Panc1 (cell line): ENCODE measurements at regions not wholly inside any gene's neighbourhood (a gene's known extent, or its start where the extent isn't known, plus 50 kb on each side); places are given as distances from the start of the nearest gene placed in this dataset.

Source experiments
- ATAC-seq: fragments of 200-7000 bp; cut with Tn5 transposase; 2 replicates; pipeline ENCODE4 v1.9.1; 2020; ENCODE audit warnings: mild to moderate bottlenecking, moderate library complexity
- BruUV-seq: library from RNA; stranded (reverse); fragments of 400-500 nt; replicated peaks from 2 replicates; lab custom pipeline; 2021; lab: Mats Ljungman, UMichigan
- CTCF ChIA-PET: fragments of 300-600 bp; sonication (Branson Sonifier 250); formaldehyde crosslinking; loops from one replicate; lab custom pipeline; 2022; ENCODE audit warnings: antibody characterized with exemption; lab: Charles Lee
- POLR2A ChIA-PET: fragments of 300-600 bp; sonication (Branson Sonifier 250); formaldehyde crosslinking; loops from one replicate; lab custom pipeline; 2022; ENCODE audit warnings: antibody characterized with exemption; lab: Charles Lee
- DNase-seq: peaks from one replicate; pipeline ENCODE4 v3.0.0-alpha.2; 2010; ENCODE audit warnings: low read depth, low spot score
- H3K27ac ChIP-seq: 2 replicates; pipeline ENCODE4 v1.5.1; 2011; ENCODE audit warnings: mild to moderate bottlenecking, low read length, inconsistent platforms
- H3K27me3 ChIP-seq: fragments of 200-500 bp; sonication (Bioruptor generic); 2 replicates; pipeline ENCODE4 v1.6.0; 2014; ENCODE audit warnings: low read length, inconsistent platforms; ENCODE audit not compliant: control insufficient read depth, insufficient read depth
- H3K36me3 ChIP-seq: fragments of 200-500 bp; sonication (Bioruptor generic); 2 replicates; pipeline ENCODE4 v1.5.1; 2014; ENCODE audit warnings: inconsistent platforms, mild to moderate bottlenecking, low read length, moderate library complexity; ENCODE audit not compliant: control insufficient read depth, insufficient read depth
- H3K4me1 ChIP-seq: 2 replicates; pipeline ENCODE4 v1.5.1; 2011; ENCODE audit warnings: inconsistent platforms, mild to moderate bottlenecking, low read length, moderate library complexity; ENCODE audit not compliant: control insufficient read depth, insufficient read depth
- H3K4me3 ChIP-seq, 2 experiments: 2 replicates each; pipeline ENCODE4 v1.5.1; 2011 to 2012; ENCODE audit warnings: low read depth in 2 of 2, low read length in 2 of 2, mild to moderate bottlenecking in 2 of 2, inconsistent platforms in 1 of 2, moderate library complexity in 1 of 2
- H3K9me3 ChIP-seq: fragments of 200-500 bp; sonication (Bioruptor generic); 2 replicates; pipeline ENCODE4 v1.5.1; 2014; ENCODE audit warnings: low read depth, mild to moderate bottlenecking, inconsistent platforms, low read length, moderate library complexity; ENCODE audit not compliant: control insufficient read depth, insufficient read depth
- CTCF ChIP-seq: fragments of 450-650 bp; IDR thresholded peaks from 2 replicates; pipeline ENCODE4 v1.5.1; 2017; ENCODE audit warnings: mild to moderate bottlenecking
- POLR2AphosphoS5 ChIP-seq: IDR thresholded peaks from 2 replicates; pipeline ENCODE4 v1.6.1; 2012; ENCODE audit warnings: mild to moderate bottlenecking, low read depth, low read length, moderate library complexity
- SIN3A ChIP-seq: IDR thresholded peaks from 2 replicates; pipeline ENCODE4 v1.6.1; 2012; ENCODE audit warnings: low read depth, mild to moderate bottlenecking, low read length, moderate library complexity, borderline replicate concordance; ENCODE audit not compliant: insufficient read depth
- TCF7L2 ChIP-seq: IDR thresholded peaks from 2 replicates; pipeline ENCODE4 v1.6.1; 2011; ENCODE audit warnings: mild to moderate bottlenecking, low read depth, low read length, inconsistent platforms
- in situ Hi-C: cut with HindIII; loops from 2 replicates; pipeline ENCODE4 v1.10.0; 2016; ENCODE audit warnings: low sequenced_read_pairs, low pct_unique_long_range_greater_than_20kb
- intact Hi-C: fragments of 100-400 bp; cut with micrococcal nuclease; formaldehyde crosslinking; loops from one replicate; pipeline ENCODE4 v1.10.0; 2022; ENCODE audit not compliant: unreplicated experiment
- TF ChIP-seq, protein P1 (sequence below), 2 experiments: IDR thresholded peaks; 2 replicates each; pipeline ENCODE4 v1.6.1; 2011 to 2012; ENCODE audit warnings: low read depth in 2 of 2, control low read depth in 1 of 2, low read length in 1 of 2, mild to moderate bottlenecking in 1 of 2, moderate library complexity in 1 of 2; ENCODE audit not compliant: insufficient read depth in 1 of 2

DNA sequence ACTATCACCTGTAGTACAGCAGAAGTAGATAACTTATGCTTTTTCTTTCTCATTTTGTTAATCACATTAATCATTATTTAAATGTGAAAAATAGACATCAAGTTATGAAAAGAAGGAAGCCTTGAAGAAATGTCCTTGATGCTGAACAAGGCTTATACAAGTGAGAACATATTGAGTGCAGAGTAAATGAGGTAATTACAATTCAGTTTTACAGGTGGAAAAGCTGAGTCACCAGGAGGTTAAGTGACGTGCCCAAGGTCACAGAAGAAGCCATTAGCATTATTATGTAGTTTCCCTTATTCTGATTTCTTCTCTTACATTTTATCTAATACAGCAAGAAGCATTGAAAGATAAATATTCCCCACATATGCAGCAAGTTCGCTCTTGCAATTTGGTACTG is 998.5 kb upstream of the CDH6 start:
- no peak for DNase-seq
- Histone ChIP-seq H3K36me3 (no peaks in the 10 kb centered on the region), H3K4me3 (no peak overlapping the region), H3K27ac (no peak overlapping the region), H3K9me3 (no peaks in the 10 kb centered on the region), H3K27me3 (no peaks in the 10 kb centered on the region), H3K4me1 (no peaks in the 10 kb centered on the region)
- in situ Hi-C loops, result no loop called here
- no peak for ATAC-seq
- intact Hi-C loops, result no loop called here
- CTCF ChIA-PET, result no interaction called here
- POLR2A ChIA-PET, result no interaction called here
- TF ChIP-seq TCF7L2 (no peak), CTCF (no peak), POLR2AphosphoS5 (no peak), SIN3A (no peak)
- TF ChIP-seq, protein P1, sequence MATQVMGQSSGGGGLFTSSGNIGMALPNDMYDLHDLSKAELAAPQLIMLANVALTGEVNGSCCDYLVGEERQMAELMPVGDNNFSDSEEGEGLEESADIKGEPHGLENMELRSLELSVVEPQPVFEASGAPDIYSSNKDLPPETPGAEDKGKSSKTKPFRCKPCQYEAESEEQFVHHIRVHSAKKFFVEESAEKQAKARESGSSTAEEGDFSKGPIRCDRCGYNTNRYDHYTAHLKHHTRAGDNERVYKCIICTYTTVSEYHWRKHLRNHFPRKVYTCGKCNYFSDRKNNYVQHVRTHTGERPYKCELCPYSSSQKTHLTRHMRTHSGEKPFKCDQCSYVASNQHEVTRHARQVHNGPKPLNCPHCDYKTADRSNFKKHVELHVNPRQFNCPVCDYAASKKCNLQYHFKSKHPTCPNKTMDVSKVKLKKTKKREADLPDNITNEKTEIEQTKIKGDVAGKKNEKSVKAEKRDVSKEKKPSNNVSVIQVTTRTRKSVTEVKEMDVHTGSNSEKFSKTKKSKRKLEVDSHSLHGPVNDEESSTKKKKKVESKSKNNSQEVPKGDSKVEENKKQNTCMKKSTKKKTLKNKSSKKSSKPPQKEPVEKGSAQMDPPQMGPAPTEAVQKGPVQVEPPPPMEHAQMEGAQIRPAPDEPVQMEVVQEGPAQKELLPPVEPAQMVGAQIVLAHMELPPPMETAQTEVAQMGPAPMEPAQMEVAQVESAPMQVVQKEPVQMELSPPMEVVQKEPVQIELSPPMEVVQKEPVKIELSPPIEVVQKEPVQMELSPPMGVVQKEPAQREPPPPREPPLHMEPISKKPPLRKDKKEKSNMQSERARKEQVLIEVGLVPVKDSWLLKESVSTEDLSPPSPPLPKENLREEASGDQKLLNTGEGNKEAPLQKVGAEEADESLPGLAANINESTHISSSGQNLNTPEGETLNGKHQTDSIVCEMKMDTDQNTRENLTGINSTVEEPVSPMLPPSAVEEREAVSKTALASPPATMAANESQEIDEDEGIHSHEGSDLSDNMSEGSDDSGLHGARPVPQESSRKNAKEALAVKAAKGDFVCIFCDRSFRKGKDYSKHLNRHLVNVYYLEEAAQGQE (IDR thresholded peaks at IDR 0.05; ENCODE audit: insufficient read depth in 1 of 2, low read depth in 2 of 2, low read length in 1 of 2), result no peak
- BruUV-seq, result no TSS peak

- Histone ChIP-seq H3K36me3 (no peaks in the 10 kb centered on the region), H3K4me1 (no peaks in the 10 kb centered on the region), H3K27ac (no peak overlapping the region), H3K4me3 (no peak overlapping the region), H3K27me3 (no peaks in the 10 kb centered on the region), H3K9me3 (no peaks in the 10 kb centered on the region)
- BruUV-seq, result no TSS peak
- no peak for TF ChIP-seq TCF7L2
- no peak for TF ChIP-seq SIN3A
- ChIA-PET POLR2A (no interaction called here), CTCF (no interaction called here)
- intact Hi-C loops (no loop called here), in situ Hi-C loops (no loop called here)
- no peak for DNase-seq
- no peak for ATAC-seq
Measured at GRCh38 chr5:30194595-30194994, 998.9 kb upstream of the CDH6 start.

DNA sequence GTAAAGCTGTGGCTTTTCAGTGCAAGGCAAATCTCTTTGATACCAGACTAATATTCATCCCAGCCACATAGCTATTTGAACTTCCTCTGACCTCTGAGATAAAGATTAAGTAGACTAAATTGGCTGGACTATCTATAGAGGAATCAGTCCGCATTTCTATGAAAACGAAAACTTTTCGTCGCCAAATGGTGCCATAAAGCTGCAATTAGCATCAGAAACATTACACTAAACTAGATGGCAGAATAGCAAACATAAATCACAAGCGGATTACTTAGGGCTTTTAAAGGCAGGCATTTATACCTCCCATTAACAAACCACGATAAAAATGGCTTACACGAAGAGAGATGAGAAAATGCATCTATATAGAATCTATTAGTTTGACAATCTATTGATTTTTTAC is 1009.7 kb upstream of the CDH6 start:
- TF ChIP-seq, protein P1 (IDR thresholded peaks at IDR 0.05; ENCODE audit: insufficient read depth in 1 of 2, low read depth in 2 of 2, low read length in 1 of 2), result no peak
- no peak for TF ChIP-seq POLR2AphosphoS5
- no peak for TF ChIP-seq TCF7L2
- no peak for TF ChIP-seq CTCF
- no peak for TF ChIP-seq SIN3A
- Histone ChIP-seq H3K4me3 (no peak overlapping the region), H3K9me3 (no peaks in the 10 kb centered on the region), H3K27me3 (no peaks in the 10 kb centered on the region), H3K27ac (no peak overlapping the region), H3K36me3 (no peaks in the 10 kb centered on the region), H3K4me1 (no peaks in the 10 kb centered on the region)
- ATAC-seq (no peak), DNase-seq (no peak)
- intact Hi-C loops (no loop called here), in situ Hi-C loops (no loop called here)
- no TSS peak for BruUV-seq
- ChIA-PET POLR2A (no interaction called here), CTCF (no interaction called here)
